ENCODE measurements at regions not wholly inside any gene's neighbourhood (a gene's known extent, or its start where the extent isn't known, plus 50 kb on each side); places are given as distances from the start of the nearest gene placed in this dataset.

- no peak overlapping the region for H3K4me2 ChIP-seq (ENCODE audit: low read length)
- no peaks in the 10 kb centered on the region for H3K9me3 ChIP-seq (ENCODE audit: low read length)
- no peak overlapping the region for H3K4me3 ChIP-seq (ENCODE audit: low read length)
- no peaks in the 10 kb centered on the region for H3F3A ChIP-seq (ENCODE audit: low read length, unreplicated experiment)
- no peaks in the 10 kb centered on the region for H3K36me3 ChIP-seq (ENCODE audit: low read depth, low read length)
- BruUV-seq (replicated peaks): no TSS peak
- H3K4me1 ChIP-seq (ENCODE audit: insufficient read depth, low read length): peaks cover 33% of the 10 kb centered on the region
- DNase-seq (no peak), ATAC-seq (no peak)
- CTCF ChIA-PET: no interaction called here
- POLR2A ChIA-PET (ENCODE audit: unreplicated experiment): no interaction called here
- no peaks in the 10 kb centered on the region for H4K20me1 ChIP-seq (ENCODE audit: low read length)
- H3K9me2 ChIP-seq (replicated peaks; ENCODE audit: low read length): no peaks in the 10 kb centered on the region
- H3K27me3 ChIP-seq (ENCODE audit: low read length): no peaks in the 10 kb centered on the region
- no peaks in the 10 kb centered on the region for H3K79me2 ChIP-seq (ENCODE audit: low read length)
- no peak overlapping the region for H3K27ac ChIP-seq (ENCODE audit: low read length)
- intact Hi-C loops (cut with micrococcal nuclease): no loop called here
- no peak overlapping the region for H2AFZ ChIP-seq (ENCODE audit: low read length)
- H3K9ac ChIP-seq (ENCODE audit: low read length): no peak overlapping the region
- TF ChIP-seq CTCF (conservative IDR thresholded peaks at IDR 0.05; ENCODE audit: low read depth, low read length): no peak
- TF ChIP-seq EZH2phosphoT487 (IDR thresholded peaks at IDR 0.05; ENCODE audit: borderline replicate concordance, low read length): no peak
- TF ChIP-seq EZH2 (IDR thresholded peaks at IDR 0.05; ENCODE audit: low read length, unreplicated experiment): no peak
These were observed 170.5 kb upstream of the ADO start for GRCh38 chr10:62633976-62634375.

- no peak for DNase-seq
- H3K36me3 ChIP-seq (ENCODE audit: low read depth, low read length): no peaks in the 10 kb centered on the region
- no peaks in the 10 kb centered on the region for H3F3A ChIP-seq (ENCODE audit: low read length, unreplicated experiment)
- no peak overlapping the region for H2AFZ ChIP-seq (ENCODE audit: low read length)
- H3K9ac ChIP-seq (ENCODE audit: low read length): no peak overlapping the region
- peaks cover 33% of the 10 kb centered on the region for H3K4me1 ChIP-seq (ENCODE audit: insufficient read depth, low read length)
- no peak overlapping the region for H3K4me2 ChIP-seq (ENCODE audit: low read length)
- H3K27ac ChIP-seq (ENCODE audit: low read length): no peak overlapping the region
- no TSS peak for BruUV-seq (replicated peaks)
- CTCF ChIA-PET: no interaction called here
- no peak for ATAC-seq
- POLR2A ChIA-PET (ENCODE audit: unreplicated experiment): no interaction called here
- H3K9me2 ChIP-seq (replicated peaks; ENCODE audit: low read length): no peaks in the 10 kb centered on the region
- H3K4me3 ChIP-seq (ENCODE audit: low read length): no peak overlapping the region
- TF ChIP-seq EZH2phosphoT487 (IDR thresholded peaks at IDR 0.05; ENCODE audit: borderline replicate concordance, low read length) (no peak), CTCF (conservative IDR thresholded peaks at IDR 0.05; ENCODE audit: low read depth, low read length) (no peak), EZH2 (IDR thresholded peaks at IDR 0.05; ENCODE audit: low read length, unreplicated experiment) (no peak)
- no peaks in the 10 kb centered on the region for H4K20me1 ChIP-seq (ENCODE audit: low read length)
- H3K79me2 ChIP-seq (ENCODE audit: low read length): no peaks in the 10 kb centered on the region
- intact Hi-C loops (cut with micrococcal nuclease): no loop called here
- H3K9me3 ChIP-seq (ENCODE audit: low read length): no peaks in the 10 kb centered on the region
- no peaks in the 10 kb centered on the region for H3K27me3 ChIP-seq (ENCODE audit: low read length)
These were observed 169.9 kb upstream of the ADO start for GRCh38 chr10:62634576-62634975.

- DNase-seq (no peak), ATAC-seq (no peak)
- Histone ChIP-seq H3F3A (ENCODE audit: low read length, unreplicated experiment) (no peaks in the 10 kb centered on the region), H3K9me2 (replicated peaks; ENCODE audit: low read length) (no peaks in the 10 kb centered on the region), H4K20me1 (ENCODE audit: low read length) (no peaks in the 10 kb centered on the region), H3K27ac (ENCODE audit: low read length) (no peak overlapping the region), H3K79me2 (ENCODE audit: low read length) (no peaks in the 10 kb centered on the region), H3K4me1 (ENCODE audit: insufficient read depth, low read length) (peaks cover 33% of the 10 kb centered on the region), H2AFZ (ENCODE audit: low read length) (no peak overlapping the region), H3K36me3 (ENCODE audit: low read depth, low read length) (no peaks in the 10 kb centered on the region), H3K4me3 (ENCODE audit: low read length) (no peak overlapping the region), H3K9ac (ENCODE audit: low read length) (no peak overlapping the region), H3K4me2 (ENCODE audit: low read length) (no peak overlapping the region), H3K9me3 (ENCODE audit: low read length) (no peaks in the 10 kb centered on the region), H3K27me3 (ENCODE audit: low read length) (no peaks in the 10 kb centered on the region)
- BruUV-seq (replicated peaks): no TSS peak
- TF ChIP-seq CTCF (conservative IDR thresholded peaks at IDR 0.05; ENCODE audit: low read depth, low read length) (no peak), EZH2 (IDR thresholded peaks at IDR 0.05; ENCODE audit: low read length, unreplicated experiment) (no peak), EZH2phosphoT487 (IDR thresholded peaks at IDR 0.05; ENCODE audit: borderline replicate concordance, low read length) (no peak)
- intact Hi-C loops (cut with micrococcal nuclease): no loop called here
- POLR2A ChIA-PET (ENCODE audit: unreplicated experiment): no interaction called here
- CTCF ChIA-PET: no interaction called here
These were observed 169.4 kb upstream of the ADO start for GRCh38 chr10:62635127-62635526.
